ENCODE measurements at regions not wholly inside any gene's neighbourhood (a gene's known extent, or its start where the extent isn't known, plus 50 kb on each side); places are given as distances from the start of the nearest gene placed in this dataset.

- H3K4me3 ChIP-seq (ENCODE audit: extremely low read depth in 1 of 4, insufficient read depth in 2 of 4, low read depth in 3 of 4, low read length in 4 of 4): no peak overlapping the region
- no peak overlapping the region for H2AK5ac ChIP-seq (ENCODE audit: low read depth, low read length)
- no peak overlapping the region for H3K4ac ChIP-seq (replicated peaks; ENCODE audit: insufficient read length, low read depth, low read length)
- H3K23me2 ChIP-seq (ENCODE audit: low read depth, low read length): no peaks in the 10 kb centered on the region
- no peak for FAIRE-seq
- H4K8ac ChIP-seq (ENCODE audit: extremely low read depth, insufficient read depth, low read length): no peak overlapping the region
- no peaks in the 10 kb centered on the region for H4K20me1 ChIP-seq (replicated peaks in 1 of 2; ENCODE audit: control insufficient read depth in 1 of 2, insufficient read depth in 2 of 2, low read length in 2 of 2)
- H3K4me2 ChIP-seq (ENCODE audit: insufficient read depth in 1 of 2, low read depth in 2 of 2, low read length in 2 of 2): no peak overlapping the region
- H3K27me3 ChIP-seq (replicated peaks in 1 of 4; ENCODE audit: control insufficient read depth in 3 of 4, extremely low read depth in 1 of 4, insufficient read depth in 3 of 4, low read length in 3 of 4): no peaks in the 10 kb centered on the region
- no peak overlapping the region for H2BK12ac ChIP-seq (ENCODE audit: low read depth, low read length)
- no peak overlapping the region for H4K91ac ChIP-seq (replicated peaks; ENCODE audit: insufficient read length, low read length)
- CTCF ChIA-PET (ENCODE audit: partially characterized antibody): interaction anchor here (1.4 kb wide), 1 partner anchor 10 kb away, joined by 4 read pairs; no protein-coding TSS in a partner anchor
- no peak overlapping the region for H3K14ac ChIP-seq (ENCODE audit: insufficient read length)
- H3K18ac ChIP-seq (ENCODE audit: extremely low read depth, low read length): no peak overlapping the region
- no peaks in the 10 kb centered on the region for H3K36me3 ChIP-seq (ENCODE audit: control insufficient read depth in 2 of 4, insufficient read depth in 4 of 4, low read length in 3 of 4)
- H3K79me1 ChIP-seq (ENCODE audit: low read depth, low read length): no peaks in the 10 kb centered on the region
- H2BK5ac ChIP-seq (ENCODE audit: low read depth, low read length): no peak overlapping the region
- POLR2A ChIA-PET (ENCODE audit: partially characterized antibody): no interaction called here
- DNase-seq (ENCODE audit: low read depth in 1 of 2, low spot score in 2 of 2): no peak
- no peak overlapping the region for H3K9ac ChIP-seq (replicated peaks in 1 of 4; ENCODE audit: extremely low read depth in 1 of 4, low read depth in 3 of 4, low read length in 3 of 4)
- no peak overlapping the region for H3K56ac ChIP-seq (replicated peaks; ENCODE audit: insufficient read length, low read depth, low read length)
- WGBS, 2 experiments (ENCODE audit: extremely low coverage in 1 of 2, insufficient coverage in 1 of 2, insufficient read length in 1 of 2, insufficient replicate concordance in 2 of 2, low coverage in 1 of 2, low lambda C conversion rate in 2 of 2, missing lambda C conversion rate in 1 of 2): 87% methylated on average over 3 of the region's 3 CpGs; no CpG with 5 or more reads in 1 of the 2 experiments
- no peaks in the 10 kb centered on the region for H3K4me1 ChIP-seq (replicated peaks in 1 of 4; ENCODE audit: control insufficient read depth in 3 of 4, insufficient read depth in 4 of 4, low read length in 3 of 4)
- H2BK15ac ChIP-seq (ENCODE audit: low read length): no peak overlapping the region
- no peaks in the 10 kb centered on the region for H3K79me2 ChIP-seq (ENCODE audit: control insufficient read depth in 1 of 2, insufficient read depth in 2 of 2, low read length in 2 of 2)
- H3K27ac ChIP-seq (ENCODE audit: low read depth, low read length): no peak overlapping the region
- no peak overlapping the region for H2AFZ ChIP-seq (ENCODE audit: low read length)
- no peaks in the 10 kb centered on the region for H3K9me3 ChIP-seq (ENCODE audit: insufficient read depth in 2 of 2, low read depth in 1 of 2, low read length in 1 of 2)
- no peak overlapping the region for H2BK20ac ChIP-seq (ENCODE audit: low read length)
- no peak overlapping the region for H3K23ac ChIP-seq (ENCODE audit: insufficient read length)
- H4K5ac ChIP-seq (ENCODE audit: insufficient read length, low read depth, low read length): no peak overlapping the region
- H2BK120ac ChIP-seq (replicated peaks; ENCODE audit: low read depth, low read length): no peak overlapping the region
- no peak for TF ChIP-seq CBX5 (IDR thresholded peaks at IDR 0.05; ENCODE audit: low read depth, low read length)
- no peak for TF ChIP-seq KDM1A (IDR thresholded peaks at IDR 0.05; ENCODE audit: borderline replicate concordance, low read length)
- TF ChIP-seq ATF2 (IDR thresholded peaks at IDR 0.05; ENCODE audit: low read length): no peak
- no peak for TF ChIP-seq SP2 (IDR thresholded peaks at IDR 0.05; ENCODE audit: low read length)
- no peak for TF ChIP-seq POLR2AphosphoS5 (IDR thresholded peaks at IDR 0.05; ENCODE audit: low read depth, low read length)
- TF ChIP-seq CHD1 (IDR thresholded peaks at IDR 0.05; ENCODE audit: low read depth, low read length): no peak
- no peak for TF ChIP-seq POLR2A (IDR thresholded peaks at IDR 0.05; ENCODE audit: control extremely low read depth in 1 of 2, low read depth in 2 of 2, low read length in 2 of 2)
- TF ChIP-seq CHD2 (IDR thresholded peaks at IDR 0.05; ENCODE audit: low read length): no peak
- TF ChIP-seq SUZ12 (IDR thresholded peaks at IDR 0.05; ENCODE audit: low read length): no peak
- no peak for TF ChIP-seq GABPA (IDR thresholded peaks at IDR 0.05; ENCODE audit: borderline replicate concordance, insufficient read depth, low read length)
- no peak for TF ChIP-seq ZNF274 (IDR thresholded peaks at IDR 0.05; ENCODE audit: borderline replicate concordance, extremely low read depth, low read length)
- TF ChIP-seq EGR1 (IDR thresholded peaks at IDR 0.05; ENCODE audit: borderline replicate concordance, low read depth, low read length): no peak
- no peak for TF ChIP-seq BCL11A (IDR thresholded peaks at IDR 0.05; ENCODE audit: low read depth in 2 of 2, low read length in 2 of 2)
- TF ChIP-seq PHF8 (conservative IDR thresholded peaks at IDR 0.05; ENCODE audit: low read depth, low read length): no peak
- no peak for TF ChIP-seq CTBP2 (IDR thresholded peaks at IDR 0.05; ENCODE audit: borderline replicate concordance, insufficient read depth, insufficient read length, low read length)
Observed at GRCh38 chr5:18325431-18325830, 691.2 kb downstream of the TAF11L14 start.

Measured in H1 (cell line).